HCT116 (cell line): ENCODE measurements at regions not wholly inside any gene's neighbourhood (a gene's known extent, or its start where the extent isn't known, plus 50 kb on each side); places are given as distances from the start of the nearest gene placed in this dataset.

ENCODE experiments used
- ATAC-seq: fragments of 200-7000 bp; cut with Tn5 transposase; 2 replicates; pipeline ENCODE4 v1.9.1; 2020; ENCODE audit warnings: mild to moderate bottlenecking, moderate library complexity
- BruUV-seq: library from RNA; stranded (reverse); fragments of 400-500 nt; replicated peaks from 2 replicates; lab custom pipeline; 2021; lab: Mats Ljungman, UMichigan
- CTCF ChIA-PET: fragments of 300-600 bp; sonication (Branson Sonifier 250); formaldehyde crosslinking; loops from one replicate; lab custom pipeline; 2021; ENCODE audit warnings: antibody characterized with exemption; lab: Charles Lee
- POLR2A ChIA-PET: fragments of 300-600, 350-600 bp; sonication (Branson Sonifier 250); formaldehyde crosslinking; loops from one replicate; lab custom pipeline; 2021; ENCODE audit warnings: antibody characterized with exemption; lab: Charles Lee
- RAD21 ChIA-PET, 2 experiments: fragments of 300-600 bp; sonication (Branson Sonifier 250); formaldehyde crosslinking; loops; one replicate each; lab custom pipeline; 2023; ENCODE audit warnings: low total read pairs in 2 of 2; ENCODE audit not compliant: uncharacterized antibody in 2 of 2, unreplicated experiment in 2 of 2, low non-redundant PET in 1 of 2; lab: Charles Lee
- DNase-seq: peaks from one replicate; pipeline ENCODE4 v3.0.0-alpha.2; 2010; ENCODE audit warnings: low read depth, low spot score
- H2AFZ ChIP-seq: fragments of 200-600 bp; shearing (Covaris generic), sonication (generic); 2 replicates; pipeline ENCODE4 v1.6.1; 2017; ENCODE audit warnings: low read depth, mixed run types, mixed read lengths, antibody characterized with exemption, low read length; ENCODE audit not compliant: poor library complexity, severe bottlenecking
- H3K27ac ChIP-seq: 2 replicates; pipeline ENCODE4 v1.5.1; 2012; ENCODE audit warnings: low read depth, low read length
- H3K27me3 ChIP-seq: fragments of 200-600 bp; sonication (generic); 2 replicates; pipeline ENCODE4 v1.6.1; 2016; ENCODE audit warnings: mixed run types, low read length, mixed read lengths; ENCODE audit not compliant: insufficient read depth
- H3K36me3 ChIP-seq, 2 experiments: fragments of 200-500 bp in 1 of 2; fragments of 200-600 bp in 1 of 2; sonication (Bioruptor generic) in 1 of 2; sonication (generic) in 1 of 2; 2 replicates each; pipeline versions ENCODE4 v1.5.1 to v1.6.1; 2014 to 2016; ENCODE audit warnings: low read length in 2 of 2, inconsistent platforms in 1 of 2, mixed read lengths in 1 of 2, mixed run types in 1 of 2; ENCODE audit not compliant: insufficient read depth in 2 of 2, control insufficient read depth in 1 of 2
- H3K4me1 ChIP-seq, 2 experiments: fragments of 200-600 bp in 1 of 2; sonication (generic) in 1 of 2; 2 replicates each; pipeline versions ENCODE4 v1.5.1 to v1.6.1; 2012 to 2017; ENCODE audit warnings: low read length in 2 of 2, inconsistent platforms in 1 of 2, mild to moderate bottlenecking in 1 of 2, mixed read lengths in 1 of 2, mixed run types in 1 of 2, moderate library complexity in 1 of 2; ENCODE audit not compliant: insufficient read depth in 2 of 2, control insufficient read depth in 1 of 2
- H3K4me2 ChIP-seq: fragments of 200-600 bp; sonication (generic); 2 replicates; pipeline ENCODE4 v1.6.1; 2017; ENCODE audit warnings: mixed run types, low read length, mixed read lengths
- H3K4me3 ChIP-seq, 2 experiments: fragments of 200-600 bp in 1 of 2; sonication (generic) in 1 of 2; replicated peaks in 1 of 2; 2 replicates each; pipeline ENCODE4 v1.5.1; 2011 to 2016; ENCODE audit warnings: low read length in 2 of 2, control low read depth in 1 of 2, low read depth in 1 of 2, mild to moderate bottlenecking in 1 of 2, mixed read lengths in 1 of 2, mixed run types in 1 of 2
- H3K79me2 ChIP-seq: fragments of 200-600 bp; sonication (generic); 2 replicates; pipeline ENCODE4 v1.6.1; 2017; ENCODE audit warnings: mild to moderate bottlenecking, mixed run types, low read length, moderate library complexity, mixed read lengths; ENCODE audit not compliant: insufficient read depth
- H3K9ac ChIP-seq: fragments of 200-600 bp; sonication (generic); 2 replicates; pipeline ENCODE4 v1.6.1; 2016; ENCODE audit warnings: low read length, mixed read lengths
- H3K9me2 ChIP-seq: fragments of 200-600 bp; sonication (generic), shearing (Covaris generic); 2 replicates; pipeline ENCODE4 v1.6.1; 2017; ENCODE audit warnings: mixed run types, mild to moderate bottlenecking, moderate library complexity; ENCODE audit not compliant: insufficient read depth
- H3K9me3 ChIP-seq, 2 experiments: fragments of 200-500 bp in 1 of 2; fragments of 200-600 bp in 1 of 2; sonication (Bioruptor generic) in 1 of 2; sonication (generic) in 1 of 2; 2 replicates each; pipeline ENCODE4 v1.6.1; 2014 to 2017; ENCODE audit warnings: low read length in 2 of 2, mixed read lengths in 2 of 2, inconsistent platforms in 1 of 2, low read depth in 1 of 2, mild to moderate bottlenecking in 1 of 2, mixed run types in 1 of 2, moderate library complexity in 1 of 2; ENCODE audit not compliant: control insufficient read depth in 1 of 2, insufficient read depth in 1 of 2
- H4K20me1 ChIP-seq: fragments of 200-600 bp; sonication (generic), shearing (Covaris generic); 2 replicates; pipeline ENCODE4 v1.6.1; 2017; ENCODE audit warnings: mixed run types, mild to moderate bottlenecking, moderate library complexity; ENCODE audit not compliant: insufficient read depth
- CEBPB ChIP-seq: IDR thresholded peaks from 2 replicates; pipeline ENCODE4 v1.6.1; 2012; ENCODE audit warnings: low read depth
- FOSL1 ChIP-seq: IDR thresholded peaks from 2 replicates; pipeline ENCODE4 v1.6.1; 2012; ENCODE audit warnings: low read depth
- POLR2A ChIP-seq: IDR thresholded peaks from 2 replicates; pipeline ENCODE4 v1.7.0; 2011; ENCODE audit warnings: borderline replicate concordance; ENCODE audit not compliant: insufficient read depth, insufficient read length; ENCODE audit errors: extremely low read depth
- RAD21 ChIP-seq: IDR thresholded peaks from 2 replicates; pipeline ENCODE4 v1.6.1; 2012; ENCODE audit warnings: low read depth, mild to moderate bottlenecking
- SIN3A ChIP-seq: IDR thresholded peaks from 2 replicates; pipeline ENCODE4 v1.6.1; 2012; ENCODE audit warnings: low read depth
- SP1 ChIP-seq: IDR thresholded peaks from 2 replicates; pipeline ENCODE4 v1.6.1; 2012; ENCODE audit warnings: low read depth
- SRF ChIP-seq: IDR thresholded peaks from 2 replicates; pipeline ENCODE4 v1.6.1; 2012; ENCODE audit warnings: low read depth
- YY1 ChIP-seq: IDR thresholded peaks from 2 replicates; pipeline ENCODE4 v1.6.1; 2011; ENCODE audit warnings: low read length, low read depth, moderate library complexity, mild to moderate bottlenecking; ENCODE audit not compliant: insufficient replicate concordance; ENCODE audit errors: extremely low read depth
- ZNF274 ChIP-seq: fragments of 200-500 bp; sonication (Bioruptor generic); IDR thresholded peaks from 2 replicates; pipeline ENCODE4 v1.6.1; 2014; ENCODE audit warnings: mild to moderate bottlenecking, low read depth, low read length, inconsistent platforms
- intact Hi-C: fragments of 100-400 bp; cut with micrococcal nuclease; formaldehyde crosslinking; loops from 2 replicates; pipeline ENCODE4 v1.10.0; 2022
- TF ChIP-seq, protein P1 (sequence below), 3 experiments: fragments of 200-600 bp in 1 of 3; sonication (generic) in 1 of 3; IDR thresholded peaks in 2 of 3; conservative IDR thresholded peaks in 1 of 3; 2 replicates each; pipeline ENCODE4 v1.5.1; 2012 to 2017; ENCODE audit warnings: low read depth in 2 of 3, low read length in 2 of 3, antibody characterized with exemption in 1 of 3, borderline replicate concordance in 1 of 3, control low read depth in 1 of 3, mild to moderate bottlenecking in 1 of 3, mixed read lengths in 1 of 3, mixed run types in 1 of 3, moderate library complexity in 1 of 3; ENCODE audit not compliant: insufficient read depth in 1 of 3
- TF ChIP-seq, protein P2 (sequence below): IDR thresholded peaks from 2 replicates; pipeline ENCODE4 v1.6.1; 2012
- TF ChIP-seq, protein P3 (sequence below): IDR thresholded peaks from 2 replicates; pipeline ENCODE4 v1.6.1; 2012

DNA sequence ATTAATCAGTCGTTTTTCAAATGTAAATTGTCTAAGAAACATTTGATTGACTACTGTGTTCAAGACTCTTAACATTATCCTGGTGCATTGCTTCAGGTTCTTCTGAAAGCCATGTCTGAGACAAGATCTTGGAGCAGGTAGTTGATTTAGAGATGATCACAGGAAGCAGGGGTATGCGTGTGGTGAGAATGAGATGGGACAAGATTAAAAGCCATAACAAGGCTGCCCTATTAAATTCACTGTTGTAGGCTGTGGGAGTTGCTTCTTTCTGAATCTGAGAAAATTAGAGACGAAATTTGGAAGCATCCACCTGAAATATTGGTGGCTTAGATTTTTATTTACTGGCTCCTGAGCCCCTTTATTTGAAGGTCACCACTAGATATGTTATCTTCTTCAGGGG lies 687.4 kb upstream of the SLITRK6 start:
- ChIA-PET CTCF (no interaction called here), POLR2A (no interaction called here)
- H3K79me2 ChIP-seq = no peaks in the 10 kb centered on the region
- no TSS peak for BruUV-seq
- no peaks in the 10 kb centered on the region for H3K9me3 ChIP-seq
- no peaks in the 10 kb centered on the region for H4K20me1 ChIP-seq
- DNase-seq = no peak
- no peaks in the 10 kb centered on the region for H3K36me3 ChIP-seq
- TF ChIP-seq, protein P1, sequence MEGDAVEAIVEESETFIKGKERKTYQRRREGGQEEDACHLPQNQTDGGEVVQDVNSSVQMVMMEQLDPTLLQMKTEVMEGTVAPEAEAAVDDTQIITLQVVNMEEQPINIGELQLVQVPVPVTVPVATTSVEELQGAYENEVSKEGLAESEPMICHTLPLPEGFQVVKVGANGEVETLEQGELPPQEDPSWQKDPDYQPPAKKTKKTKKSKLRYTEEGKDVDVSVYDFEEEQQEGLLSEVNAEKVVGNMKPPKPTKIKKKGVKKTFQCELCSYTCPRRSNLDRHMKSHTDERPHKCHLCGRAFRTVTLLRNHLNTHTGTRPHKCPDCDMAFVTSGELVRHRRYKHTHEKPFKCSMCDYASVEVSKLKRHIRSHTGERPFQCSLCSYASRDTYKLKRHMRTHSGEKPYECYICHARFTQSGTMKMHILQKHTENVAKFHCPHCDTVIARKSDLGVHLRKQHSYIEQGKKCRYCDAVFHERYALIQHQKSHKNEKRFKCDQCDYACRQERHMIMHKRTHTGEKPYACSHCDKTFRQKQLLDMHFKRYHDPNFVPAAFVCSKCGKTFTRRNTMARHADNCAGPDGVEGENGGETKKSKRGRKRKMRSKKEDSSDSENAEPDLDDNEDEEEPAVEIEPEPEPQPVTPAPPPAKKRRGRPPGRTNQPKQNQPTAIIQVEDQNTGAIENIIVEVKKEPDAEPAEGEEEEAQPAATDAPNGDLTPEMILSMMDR (IDR thresholded peaks at IDR 0.05 in 2 of 3, conservative IDR thresholded peaks at IDR 0.05 in 1 of 3; ENCODE audit: borderline replicate concordance in 1 of 3, insufficient read depth in 1 of 3, low read depth in 2 of 3, low read length in 2 of 3) = no peak
- TF ChIP-seq SP1 (no peak), SRF (no peak), CEBPB (no peak), SIN3A (no peak), POLR2A (no peak), YY1 (no peak), FOSL1 (no peak), RAD21 (no peak), ZNF274 (no peak)
- TF ChIP-seq, protein P2, sequence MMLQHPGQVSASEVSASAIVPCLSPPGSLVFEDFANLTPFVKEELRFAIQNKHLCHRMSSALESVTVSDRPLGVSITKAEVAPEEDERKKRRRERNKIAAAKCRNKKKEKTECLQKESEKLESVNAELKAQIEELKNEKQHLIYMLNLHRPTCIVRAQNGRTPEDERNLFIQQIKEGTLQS = no peak
- TF ChIP-seq, protein P3, sequence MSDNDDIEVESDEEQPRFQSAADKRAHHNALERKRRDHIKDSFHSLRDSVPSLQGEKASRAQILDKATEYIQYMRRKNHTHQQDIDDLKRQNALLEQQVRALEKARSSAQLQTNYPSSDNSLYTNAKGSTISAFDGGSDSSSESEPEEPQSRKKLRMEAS = no peak
- TF ChIP-seq, all 23 proteins: peak for 0
- H3K4me1 ChIP-seq = no peaks in the 10 kb centered on the region
- RAD21 ChIA-PET = no interaction called here
- no peak for ATAC-seq
- H3K9me2 ChIP-seq = no peaks in the 10 kb centered on the region
- no peak overlapping the region for H3K27ac ChIP-seq
- H3K27me3 ChIP-seq = no peaks in the 10 kb centered on the region
- H2AFZ ChIP-seq = no peak overlapping the region
- no peak overlapping the region for H3K9ac ChIP-seq
- intact Hi-C loops = no loop called here
- H3K4me3 ChIP-seq = no peak overlapping the region
- H3K4me2 ChIP-seq = no peak overlapping the region
